ENCODE measurements at regions not wholly inside any gene's neighbourhood (a gene's known extent, or its start where the extent isn't known, plus 50 kb on each side); places are given as distances from the start of the nearest gene placed in this dataset.

DNA sequence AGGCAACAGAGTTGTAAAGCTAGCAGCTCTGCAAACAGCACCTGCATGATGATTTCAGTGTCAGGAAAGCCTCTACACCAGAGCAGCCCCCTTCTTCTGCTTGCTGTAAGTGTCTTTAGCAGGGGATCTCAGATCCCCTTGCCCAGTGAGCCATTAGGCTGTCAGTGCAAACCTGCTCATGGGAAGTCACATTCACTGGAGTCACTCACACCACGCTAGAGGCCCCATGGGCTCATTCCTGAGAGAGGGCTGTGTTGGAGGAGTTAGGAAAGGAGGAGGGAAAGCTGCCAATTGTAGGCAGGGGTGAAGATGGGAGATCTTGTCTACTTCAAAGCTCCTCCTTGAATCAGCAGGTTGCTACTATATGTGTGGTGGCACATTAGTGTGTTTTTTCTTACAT, 275.2 kb downstream of the SMARCA2 start:
- TF ChIP-seq POLR2A (IDR thresholded peaks at IDR 0.05; ENCODE audit: low read length): no peak
- TF ChIP-seq GATA1 (IDR thresholded peaks at IDR 0.05; ENCODE audit: low read depth, low read length): no peak
